ENCODE measurements at regions not wholly inside any gene's neighbourhood (a gene's known extent, or its start where the extent isn't known, plus 50 kb on each side); places are given as distances from the start of the nearest gene placed in this dataset.

DNA sequence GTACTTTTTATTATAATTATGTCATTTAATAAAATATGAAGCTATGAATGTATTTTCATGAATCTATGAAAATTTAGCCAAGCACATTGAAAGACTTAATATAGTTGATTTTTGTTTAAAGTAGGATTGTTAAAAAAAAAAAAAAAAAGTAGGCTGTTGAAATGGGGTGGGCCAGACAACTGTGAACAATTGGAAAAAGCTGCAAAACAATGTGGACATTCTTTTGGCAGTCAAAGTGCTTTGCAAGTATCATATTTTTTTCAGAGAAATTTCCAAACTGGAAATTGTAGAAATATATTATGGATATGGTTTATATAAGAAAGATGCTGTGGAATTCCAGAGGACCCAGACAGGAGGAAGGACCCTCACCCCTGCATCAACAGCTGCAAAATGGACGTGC lies 82.1 kb downstream of the ETAA1 start:
- no peak for DNase-seq (ENCODE audit: low spot score)
- TF ChIP-seq, protein P1, sequence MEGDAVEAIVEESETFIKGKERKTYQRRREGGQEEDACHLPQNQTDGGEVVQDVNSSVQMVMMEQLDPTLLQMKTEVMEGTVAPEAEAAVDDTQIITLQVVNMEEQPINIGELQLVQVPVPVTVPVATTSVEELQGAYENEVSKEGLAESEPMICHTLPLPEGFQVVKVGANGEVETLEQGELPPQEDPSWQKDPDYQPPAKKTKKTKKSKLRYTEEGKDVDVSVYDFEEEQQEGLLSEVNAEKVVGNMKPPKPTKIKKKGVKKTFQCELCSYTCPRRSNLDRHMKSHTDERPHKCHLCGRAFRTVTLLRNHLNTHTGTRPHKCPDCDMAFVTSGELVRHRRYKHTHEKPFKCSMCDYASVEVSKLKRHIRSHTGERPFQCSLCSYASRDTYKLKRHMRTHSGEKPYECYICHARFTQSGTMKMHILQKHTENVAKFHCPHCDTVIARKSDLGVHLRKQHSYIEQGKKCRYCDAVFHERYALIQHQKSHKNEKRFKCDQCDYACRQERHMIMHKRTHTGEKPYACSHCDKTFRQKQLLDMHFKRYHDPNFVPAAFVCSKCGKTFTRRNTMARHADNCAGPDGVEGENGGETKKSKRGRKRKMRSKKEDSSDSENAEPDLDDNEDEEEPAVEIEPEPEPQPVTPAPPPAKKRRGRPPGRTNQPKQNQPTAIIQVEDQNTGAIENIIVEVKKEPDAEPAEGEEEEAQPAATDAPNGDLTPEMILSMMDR (IDR thresholded peaks at IDR 0.05; ENCODE audit: borderline replicate concordance, control extremely low read depth, extremely low read depth, insufficient read depth, missing control alignments) = no peak
- in situ Hi-C loops (cut with MboI; ENCODE audit: low sequenced_read_pairs, unreplicated experiment) = no loop called here

DNA sequence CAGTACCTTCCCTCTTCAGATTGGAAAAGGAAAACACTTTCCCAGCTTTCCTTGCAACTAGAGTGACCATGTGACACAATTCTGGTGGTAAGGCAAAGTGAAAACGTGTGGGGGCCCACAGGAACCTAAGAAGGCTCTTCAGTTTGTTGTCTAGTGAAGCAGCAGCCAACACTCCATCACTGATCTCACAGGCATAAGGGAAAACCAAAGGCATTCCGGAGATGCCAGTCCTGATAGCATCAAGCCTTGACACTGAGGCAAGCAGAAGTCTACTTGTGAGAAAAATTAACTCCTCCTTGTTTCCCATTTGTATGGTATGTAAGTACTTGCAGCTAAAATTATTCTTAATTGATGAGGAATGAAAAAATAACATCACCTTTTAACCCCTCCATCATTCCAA lies 88.3 kb downstream of the ETAA1 start:
- TF ChIP-seq, protein P1 (IDR thresholded peaks at IDR 0.05; ENCODE audit: borderline replicate concordance, control extremely low read depth, extremely low read depth, insufficient read depth, missing control alignments) = no peak
- in situ Hi-C loops (cut with MboI; ENCODE audit: low sequenced_read_pairs, unreplicated experiment) = no loop called here
- DNase-seq (ENCODE audit: low spot score) = no peak

DNA sequence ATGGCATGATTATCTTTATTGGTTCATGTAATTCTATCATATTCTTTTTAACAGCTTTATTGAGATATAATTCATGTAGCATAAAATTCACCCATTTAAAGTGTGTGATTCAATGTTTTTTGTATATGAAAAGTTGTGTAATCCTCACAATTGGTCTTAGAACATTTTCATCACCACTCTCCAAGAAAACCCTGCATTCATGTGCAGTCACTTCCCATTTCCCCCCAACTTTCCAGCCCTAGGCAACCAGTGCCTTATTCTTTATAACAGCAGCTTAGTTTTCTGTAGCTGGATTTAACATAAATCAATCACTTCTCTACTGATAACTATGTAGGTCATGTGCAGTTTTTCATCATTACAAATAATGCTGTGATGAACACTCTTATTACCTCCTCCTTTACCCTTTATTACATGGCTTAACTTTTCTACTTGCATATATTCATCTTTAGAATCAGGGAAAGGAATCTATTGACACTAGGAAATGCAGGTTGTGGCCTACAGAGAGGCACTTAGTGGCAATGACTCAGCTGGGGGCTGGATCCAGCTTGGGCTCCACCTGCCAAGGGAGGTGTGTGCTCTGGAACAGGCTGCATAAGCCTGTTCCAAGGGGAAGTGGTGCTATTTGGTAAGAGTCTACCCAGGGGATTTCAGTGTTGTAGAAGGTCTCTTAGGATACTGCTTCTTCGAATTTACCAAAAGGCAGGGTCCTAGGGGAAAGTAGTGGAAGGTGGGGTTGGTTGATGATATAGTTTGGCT lies 89.1 kb downstream of the ETAA1 start:
- TF ChIP-seq, protein P1 (IDR thresholded peaks at IDR 0.05; ENCODE audit: borderline replicate concordance, control extremely low read depth, extremely low read depth, insufficient read depth, missing control alignments) = no peak
- no peak for DNase-seq (ENCODE audit: low spot score)
- in situ Hi-C loops (cut with MboI; ENCODE audit: low sequenced_read_pairs, unreplicated experiment) = no loop called here

DNA sequence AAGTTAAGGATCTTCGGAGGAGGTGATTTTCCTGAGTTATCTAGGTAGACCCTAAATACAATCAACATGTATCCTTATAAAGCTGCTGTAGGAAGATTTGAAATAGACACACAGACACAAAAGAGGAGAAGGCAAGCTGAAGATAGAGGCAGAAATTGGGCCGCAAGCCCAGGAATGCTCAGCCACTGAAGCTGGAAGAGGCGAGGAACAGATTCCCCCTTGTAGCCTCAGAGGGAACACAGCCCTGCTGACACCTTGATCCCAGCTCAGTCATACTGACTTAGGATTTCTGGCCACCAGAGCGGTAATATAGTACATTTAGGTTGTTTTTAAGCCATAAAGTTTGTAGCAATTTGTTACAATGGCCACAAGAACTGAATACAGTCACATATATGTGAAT lies 90.9 kb downstream of the ETAA1 start:
- TF ChIP-seq, protein P1 (IDR thresholded peaks at IDR 0.05; ENCODE audit: borderline replicate concordance, control extremely low read depth, extremely low read depth, insufficient read depth, missing control alignments) = no peak
- in situ Hi-C loops (cut with MboI; ENCODE audit: low sequenced_read_pairs, unreplicated experiment) = no loop called here
- no peak for DNase-seq (ENCODE audit: low spot score)

DNA sequence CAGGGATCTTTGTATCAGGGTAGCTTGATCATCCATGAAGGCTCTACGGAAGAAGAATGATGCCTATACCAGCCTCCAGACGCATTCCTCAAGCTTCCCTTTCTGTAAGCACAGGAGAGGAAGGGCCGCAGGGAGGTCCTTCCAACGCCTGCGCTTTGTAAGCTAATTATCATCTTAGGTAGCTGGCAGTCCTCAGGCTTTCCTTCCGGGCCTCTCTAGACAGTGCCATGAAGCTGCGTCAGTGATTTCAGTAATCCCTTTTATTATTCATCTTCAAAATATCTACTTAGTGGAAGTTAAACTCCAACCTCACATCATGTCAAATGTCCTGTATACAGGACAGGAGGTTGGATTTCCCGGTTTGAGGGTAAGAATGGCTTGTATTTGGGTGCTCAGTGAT lies 92.3 kb downstream of the ETAA1 start:
- TF ChIP-seq, protein P1 (IDR thresholded peaks at IDR 0.05; ENCODE audit: borderline replicate concordance, control extremely low read depth, extremely low read depth, insufficient read depth, missing control alignments) = no peak
- DNase-seq (ENCODE audit: low spot score) = no peak
- in situ Hi-C loops (cut with MboI; ENCODE audit: low sequenced_read_pairs, unreplicated experiment) = no loop called here

DNA sequence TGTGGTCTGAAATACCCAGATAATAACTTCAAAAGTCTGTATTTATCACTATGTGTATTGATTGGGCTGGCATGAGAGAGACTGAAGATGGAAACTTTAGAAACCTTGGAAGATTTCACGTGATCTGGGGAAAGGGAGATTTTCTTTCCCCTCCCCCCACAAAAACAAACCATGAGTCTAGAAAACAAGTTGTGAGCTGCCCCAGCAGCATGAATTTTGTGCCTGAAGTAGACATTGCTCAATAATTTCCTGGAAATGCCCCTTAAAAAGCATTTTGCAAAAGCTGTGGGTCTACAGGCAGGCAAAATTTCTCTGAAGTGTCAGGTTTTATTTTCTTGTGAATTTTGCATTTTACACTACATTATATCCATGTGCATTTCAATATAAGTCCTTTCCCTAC lies 101.8 kb downstream of the ETAA1 start:
- in situ Hi-C loops (cut with MboI; ENCODE audit: low sequenced_read_pairs, unreplicated experiment) = no loop called here
- DNase-seq (ENCODE audit: low spot score) = no peak
- TF ChIP-seq, protein P1 (IDR thresholded peaks at IDR 0.05; ENCODE audit: borderline replicate concordance, control extremely low read depth, extremely low read depth, insufficient read depth, missing control alignments) = no peak

Measured in GM13976 (cell line).